Astrocyte (in vitro differentiated cells and primary cell): ENCODE measurements at regions not wholly inside any gene's neighbourhood (a gene's known extent, or its start where the extent isn't known, plus 50 kb on each side); places are given as distances from the start of the nearest gene placed in this dataset.

Experiments used
- DNase-seq: peaks from one replicate; pipeline ENCODE4 v3.0.0-alpha.2; 2010; ENCODE audit warnings: low read depth
- FAIRE-seq: peaks from 2 replicates; lab custom pipeline; 2011; peaks lifted over from hg19 to GRCh38; lab: Jason Lieb, UNC
- H2AFZ ChIP-seq: 2 replicates; pipeline ENCODE4 v1.6.0; 2012; ENCODE audit warnings: low read depth, low read length, inconsistent platforms
- H3K27ac ChIP-seq: 2 replicates; pipeline ENCODE4 v1.5.1; 2011; ENCODE audit warnings: low read depth, low read length, inconsistent platforms
- H3K27me3 ChIP-seq: 2 replicates; pipeline ENCODE4 v1.6.0; 2011; ENCODE audit warnings: low read length, inconsistent platforms; ENCODE audit not compliant: insufficient read depth
- H3K36me3 ChIP-seq: 2 replicates; pipeline ENCODE4 v1.5.1; 2011; ENCODE audit warnings: low read length, inconsistent platforms; ENCODE audit not compliant: insufficient read depth
- H3K4me1 ChIP-seq: 2 replicates; pipeline ENCODE4 v1.5.1; 2011; ENCODE audit warnings: low read length, inconsistent platforms; ENCODE audit not compliant: insufficient read depth
- H3K4me2 ChIP-seq: 2 replicates; pipeline ENCODE4 v1.6.0; 2012; ENCODE audit warnings: low read length, inconsistent platforms
- H3K4me3 ChIP-seq: 2 replicates; pipeline ENCODE4 v1.5.1; 2011; ENCODE audit warnings: low read depth, mild to moderate bottlenecking, low read length, inconsistent platforms; ENCODE audit not compliant: insufficient read depth
- H3K79me2 ChIP-seq: 2 replicates; pipeline ENCODE4 v1.6.0; 2012; ENCODE audit warnings: mild to moderate bottlenecking, low read length, inconsistent platforms; ENCODE audit not compliant: insufficient read depth
- H3K9ac ChIP-seq: 2 replicates; pipeline ENCODE4 v1.6.0; 2012; ENCODE audit warnings: mild to moderate bottlenecking, low read length, inconsistent platforms
- H3K9me3 ChIP-seq: 2 replicates; pipeline ENCODE4 v1.5.1; 2012; ENCODE audit warnings: low read depth, mild to moderate bottlenecking, low read length, inconsistent platforms; ENCODE audit not compliant: insufficient read depth
- H4K20me1 ChIP-seq: 2 replicates; pipeline ENCODE4 v1.6.0; 2012; ENCODE audit warnings: low read length, inconsistent platforms; ENCODE audit not compliant: insufficient read depth
- H3K27ac Mint-ChIP-seq: one replicate; pipeline ENCODE4 v1.8.0; 2021; ENCODE audit warnings: mild to moderate bottlenecking, mixed read lengths; ENCODE audit not compliant: unreplicated experiment
- H3K27me3 Mint-ChIP-seq: one replicate; pipeline ENCODE4 v1.8.0; 2021; ENCODE audit warnings: low read depth, mixed read lengths; ENCODE audit not compliant: unreplicated experiment
- H3K36me3 Mint-ChIP-seq: one replicate; pipeline ENCODE4 v1.8.0; 2021; ENCODE audit warnings: low read depth, mixed read lengths; ENCODE audit not compliant: unreplicated experiment
- H3K4me1 Mint-ChIP-seq: one replicate; pipeline ENCODE4 v1.8.0; 2021; ENCODE audit warnings: low read depth, mixed read lengths; ENCODE audit not compliant: unreplicated experiment
- H3K4me3 Mint-ChIP-seq: one replicate; pipeline ENCODE4 v1.8.0; 2021; ENCODE audit warnings: mild to moderate bottlenecking, moderate library complexity, mixed read lengths; ENCODE audit not compliant: unreplicated experiment
- H3K9me3 Mint-ChIP-seq: one replicate; pipeline ENCODE4 v1.8.0; 2021; ENCODE audit warnings: mild to moderate bottlenecking, mixed read lengths; ENCODE audit not compliant: unreplicated experiment
- EZH2 ChIP-seq: IDR thresholded peaks from 2 replicates; pipeline ENCODE4 v1.6.1; 2012; ENCODE audit warnings: mild to moderate bottlenecking, low read length, inconsistent platforms; ENCODE audit not compliant: insufficient read depth
- TF ChIP-seq, protein P1 (sequence below): IDR thresholded peaks from 2 replicates; pipeline ENCODE4 v1.5.1; 2011; ENCODE audit warnings: low read depth, mild to moderate bottlenecking, inconsistent platforms, low read length, moderate library complexity; ENCODE audit not compliant: insufficient read depth

DNA sequence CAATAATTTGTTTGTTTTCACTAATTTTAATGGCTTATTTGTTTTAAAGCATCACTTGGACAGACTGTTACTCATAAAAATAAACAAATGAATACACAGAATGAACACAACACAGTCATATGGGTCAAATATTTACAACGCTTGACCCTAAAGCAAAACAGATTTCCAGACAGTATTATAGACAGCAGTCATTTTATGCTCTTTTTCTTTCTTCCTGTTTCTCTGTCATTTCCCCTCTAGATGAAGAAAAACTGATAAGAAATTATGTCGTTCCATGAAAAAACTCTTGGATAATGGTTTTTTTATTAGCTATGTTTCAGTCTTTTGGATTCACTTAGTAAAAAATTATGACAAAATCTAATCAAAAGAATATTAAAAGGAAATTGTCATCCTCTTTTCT is 297.3 kb upstream of the NEGR1 start:
- Histone ChIP-seq H3K4me2 (no peak overlapping the region), H3K9me3 (no peaks in the 10 kb centered on the region), H3K4me3 (no peak overlapping the region), H3K27me3 (no peaks in the 10 kb centered on the region), H3K9ac (no peak overlapping the region), H3K27ac (no peak overlapping the region), H2AFZ (no peak overlapping the region), H3K79me2 (no peaks in the 10 kb centered on the region), H3K36me3 (no peaks in the 10 kb centered on the region), H4K20me1 (no peaks in the 10 kb centered on the region), H3K4me1 (no peaks in the 10 kb centered on the region)
- Mint-ChIP-seq H3K4me1 (no peaks in the 10 kb centered on the region), H3K9me3 (no peaks in the 10 kb centered on the region), H3K27me3 (no peaks in the 10 kb centered on the region), H3K4me3 (no peak overlapping the region), H3K27ac (no peak overlapping the region), H3K36me3 (no peaks in the 10 kb centered on the region)
- DNase-seq (no peak), FAIRE-seq (no peak)
- no peak for TF ChIP-seq EZH2
- TF ChIP-seq, protein P1, sequence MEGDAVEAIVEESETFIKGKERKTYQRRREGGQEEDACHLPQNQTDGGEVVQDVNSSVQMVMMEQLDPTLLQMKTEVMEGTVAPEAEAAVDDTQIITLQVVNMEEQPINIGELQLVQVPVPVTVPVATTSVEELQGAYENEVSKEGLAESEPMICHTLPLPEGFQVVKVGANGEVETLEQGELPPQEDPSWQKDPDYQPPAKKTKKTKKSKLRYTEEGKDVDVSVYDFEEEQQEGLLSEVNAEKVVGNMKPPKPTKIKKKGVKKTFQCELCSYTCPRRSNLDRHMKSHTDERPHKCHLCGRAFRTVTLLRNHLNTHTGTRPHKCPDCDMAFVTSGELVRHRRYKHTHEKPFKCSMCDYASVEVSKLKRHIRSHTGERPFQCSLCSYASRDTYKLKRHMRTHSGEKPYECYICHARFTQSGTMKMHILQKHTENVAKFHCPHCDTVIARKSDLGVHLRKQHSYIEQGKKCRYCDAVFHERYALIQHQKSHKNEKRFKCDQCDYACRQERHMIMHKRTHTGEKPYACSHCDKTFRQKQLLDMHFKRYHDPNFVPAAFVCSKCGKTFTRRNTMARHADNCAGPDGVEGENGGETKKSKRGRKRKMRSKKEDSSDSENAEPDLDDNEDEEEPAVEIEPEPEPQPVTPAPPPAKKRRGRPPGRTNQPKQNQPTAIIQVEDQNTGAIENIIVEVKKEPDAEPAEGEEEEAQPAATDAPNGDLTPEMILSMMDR: no peak

DNA sequence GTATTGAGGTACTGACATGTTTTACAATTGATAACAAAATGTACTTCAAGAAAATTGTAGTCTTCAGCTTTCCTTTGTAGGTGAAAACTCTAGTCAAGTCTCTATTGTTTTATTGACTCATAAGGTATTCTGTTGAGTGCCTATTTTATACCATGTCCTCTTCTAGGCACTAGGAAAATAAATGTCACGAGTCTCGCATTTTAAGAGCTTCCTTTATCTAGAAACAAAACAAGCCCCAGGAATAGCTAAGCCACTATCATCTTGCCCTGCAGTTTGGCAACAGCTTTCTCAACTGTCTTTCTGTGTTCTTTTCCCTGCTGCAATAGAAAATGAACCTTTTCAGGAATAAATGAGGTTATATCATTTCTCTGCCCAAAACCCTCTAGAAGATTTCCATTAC is 288.5 kb upstream of the NEGR1 start:
- Histone ChIP-seq H3K36me3 (no peaks in the 10 kb centered on the region), H3K27me3 (no peaks in the 10 kb centered on the region), H3K9me3 (no peaks in the 10 kb centered on the region), H3K4me3 (no peak overlapping the region), H4K20me1 (no peaks in the 10 kb centered on the region), H3K4me2 (no peak overlapping the region), H3K27ac (no peak overlapping the region), H3K9ac (no peak overlapping the region), H3K79me2 (no peaks in the 10 kb centered on the region), H2AFZ (no peak overlapping the region), H3K4me1 (no peaks in the 10 kb centered on the region)
- H3K36me3 Mint-ChIP-seq: no peaks in the 10 kb centered on the region
- no peak overlapping the region for H3K27ac Mint-ChIP-seq
- no peak for FAIRE-seq
- H3K9me3 Mint-ChIP-seq: no peaks in the 10 kb centered on the region
- peaks cover 5% of the 10 kb centered on the region for H3K4me1 Mint-ChIP-seq
- no peak for TF ChIP-seq EZH2
- TF ChIP-seq, protein P1: no peak
- no peak for DNase-seq
- H3K4me3 Mint-ChIP-seq: no peak overlapping the region
- H3K27me3 Mint-ChIP-seq: no peaks in the 10 kb centered on the region

DNA sequence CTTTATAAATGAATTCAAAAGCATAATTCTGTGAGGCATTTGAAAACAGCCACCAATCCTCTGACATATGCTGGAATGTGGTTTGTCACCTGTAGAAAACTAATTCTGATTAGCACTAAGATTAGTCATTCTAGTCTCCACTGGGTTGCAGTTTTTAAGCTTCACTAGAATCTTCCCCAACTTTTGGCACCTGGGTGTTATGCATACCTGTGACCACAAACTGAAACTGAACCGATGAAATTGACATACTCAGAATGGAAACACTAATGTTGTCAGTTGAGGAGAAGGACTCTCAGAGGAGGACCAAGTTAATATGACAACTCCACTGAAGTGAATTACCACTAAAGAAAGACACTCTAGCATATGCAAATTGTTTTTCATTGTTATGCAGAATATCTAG is 285.8 kb upstream of the NEGR1 start:
- Histone ChIP-seq H3K4me2 (no peak overlapping the region), H3K4me3 (no peak overlapping the region)
- FAIRE-seq: no peak

More for the DNA sequence above, 285.8 kb upstream of the NEGR1 start:
- no peak overlapping the region for H3K27ac Mint-ChIP-seq
- Histone ChIP-seq H2AFZ (no peak overlapping the region), H4K20me1 (no peaks in the 10 kb centered on the region), H3K27ac (no peak overlapping the region), H3K9me3 (no peaks in the 10 kb centered on the region), H3K4me1 (no peaks in the 10 kb centered on the region), H3K27me3 (no peaks in the 10 kb centered on the region), H3K36me3 (no peaks in the 10 kb centered on the region), H3K9ac (no peak overlapping the region), H3K79me2 (no peaks in the 10 kb centered on the region)
- DNase-seq: no peak
- no peaks in the 10 kb centered on the region for H3K36me3 Mint-ChIP-seq
- TF ChIP-seq EZH2: no peak
- H3K27me3 Mint-ChIP-seq: no peaks in the 10 kb centered on the region
- H3K9me3 Mint-ChIP-seq: no peaks in the 10 kb centered on the region
- no peak overlapping the region for H3K4me3 Mint-ChIP-seq
- H3K4me1 Mint-ChIP-seq: peaks cover 5% of the 10 kb centered on the region
